Urinary bladder (tissue), 3 donors: ENCODE measurements at regions not wholly inside any gene's neighbourhood (a gene's known extent, or its start where the extent isn't known, plus 50 kb on each side); places are given as distances from the start of the nearest gene placed in this dataset.

ENCODE experiments used
- DNase-seq: peaks from one replicate; pipeline ENCODE4 v3.0.0-alpha.2; 2015; ENCODE audit errors: extremely low spot score
- H3K27ac ChIP-seq: one replicate; pipeline ENCODE4 v1.5.1; 2013; ENCODE audit warnings: low read depth, mild to moderate bottlenecking, moderate library complexity
- H3K36me3 ChIP-seq: one replicate; pipeline ENCODE4 v1.6.1; 2013; ENCODE audit warnings: mild to moderate bottlenecking, moderate library complexity; ENCODE audit not compliant: insufficient read depth
- H3K4me1 ChIP-seq: one replicate; pipeline ENCODE4 v1.6.1; 2013; ENCODE audit warnings: mild to moderate bottlenecking, moderate library complexity; ENCODE audit not compliant: insufficient read depth
- H3K4me3 ChIP-seq: one replicate; pipeline ENCODE4 v1.5.1; 2013; ENCODE audit warnings: low read depth, low read length
- WGBS: extraction: QIAGEN DNeasy Blood & Tissue Kit; methylation state at CpG from one replicate; pipeline ENCODE4 v1.1.7; 2013; 5-methylcytosine and 5-hydroxymethylcytosine counted together
- donor health status: healthy with polysubstance abuse.
- donor health status: healthy.

DNA sequence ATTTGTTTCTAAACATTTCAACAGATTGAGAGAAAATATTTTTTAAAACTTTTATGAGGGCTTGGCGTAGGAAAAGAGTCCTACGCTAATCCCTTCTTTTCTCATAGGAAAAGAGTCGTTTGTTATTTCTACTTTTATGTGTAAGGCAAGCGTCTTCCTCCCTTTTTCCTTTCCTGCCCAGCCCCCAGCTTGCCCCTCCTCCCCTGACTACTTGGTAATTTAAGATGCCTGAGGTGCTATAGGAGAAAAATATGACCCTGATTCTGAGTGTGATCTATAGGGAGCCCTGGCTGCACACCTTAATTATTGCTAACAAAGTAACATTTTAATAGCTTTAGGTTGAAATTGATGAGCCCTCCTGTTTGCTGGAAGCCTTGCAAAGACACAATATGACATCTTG lies 373.6 kb downstream of the PBX1 start:
- no peak for DNase-seq
- Histone ChIP-seq H3K27ac (no peak overlapping the region), H3K4me1 (no peaks in the 10 kb centered on the region), H3K36me3 (no peaks in the 10 kb centered on the region), H3K4me3 (no peak overlapping the region)
- WGBS, result 45% methylated on average over 4 of the region's 4 CpGs

DNA sequence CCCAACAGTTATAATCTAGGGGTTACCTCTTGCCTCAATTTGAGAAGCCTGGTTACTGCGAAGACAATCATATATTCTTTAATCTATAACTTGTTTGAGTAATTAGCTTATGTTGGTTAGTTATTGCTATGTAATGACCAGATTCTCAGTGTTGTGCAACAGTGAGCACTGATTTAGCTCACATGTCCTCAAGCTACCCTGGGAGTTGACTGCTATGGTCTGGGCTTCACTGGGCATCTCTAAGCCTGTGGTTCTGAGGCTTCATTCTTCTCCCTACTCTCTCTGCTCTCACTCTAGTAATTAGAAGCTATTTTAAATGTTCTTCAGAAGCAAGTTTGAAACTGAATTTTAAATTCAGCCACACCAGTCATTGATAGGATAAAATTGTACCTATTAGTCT lies 371.8 kb downstream of the PBX1 start:
- Histone ChIP-seq H3K4me1 (no peaks in the 10 kb centered on the region), H3K27ac (no peak overlapping the region)
- WGBS, result 95% methylated on average over 1 of the region's 1 CpG

DNA sequence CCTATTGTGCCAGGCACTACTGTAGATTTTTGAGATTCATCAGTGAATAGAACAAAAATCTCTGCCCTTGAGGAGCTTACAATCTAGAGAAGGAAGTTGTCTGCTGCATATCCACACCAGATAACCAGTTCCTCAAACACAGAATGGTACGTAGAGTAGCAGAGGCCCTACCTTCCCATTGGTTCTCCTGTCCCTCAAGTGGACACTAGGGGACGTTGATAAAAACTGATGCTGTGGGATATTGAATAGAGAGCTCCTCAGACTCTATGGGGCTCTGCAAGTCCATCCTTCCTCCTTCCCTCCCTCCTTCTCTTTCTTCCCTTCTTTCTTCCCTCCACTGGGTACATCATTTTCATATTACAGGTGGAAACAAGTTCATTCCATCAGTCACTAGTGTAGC lies 371.3 kb downstream of the PBX1 start:
- DNase-seq, result no peak
- no peak overlapping the region for H3K4me3 ChIP-seq
- 87% methylated on average over 2 of the region's 2 CpGs for WGBS
- no peaks in the 10 kb centered on the region for H3K36me3 ChIP-seq
- no peak overlapping the region for H3K27ac ChIP-seq
- no peaks in the 10 kb centered on the region for H3K4me1 ChIP-seq

More for the DNA sequence above, 371.8 kb downstream of the PBX1 start:
- no peak overlapping the region for H3K4me3 ChIP-seq
- no peaks in the 10 kb centered on the region for H3K36me3 ChIP-seq
- DNase-seq, result no peak

DNA sequence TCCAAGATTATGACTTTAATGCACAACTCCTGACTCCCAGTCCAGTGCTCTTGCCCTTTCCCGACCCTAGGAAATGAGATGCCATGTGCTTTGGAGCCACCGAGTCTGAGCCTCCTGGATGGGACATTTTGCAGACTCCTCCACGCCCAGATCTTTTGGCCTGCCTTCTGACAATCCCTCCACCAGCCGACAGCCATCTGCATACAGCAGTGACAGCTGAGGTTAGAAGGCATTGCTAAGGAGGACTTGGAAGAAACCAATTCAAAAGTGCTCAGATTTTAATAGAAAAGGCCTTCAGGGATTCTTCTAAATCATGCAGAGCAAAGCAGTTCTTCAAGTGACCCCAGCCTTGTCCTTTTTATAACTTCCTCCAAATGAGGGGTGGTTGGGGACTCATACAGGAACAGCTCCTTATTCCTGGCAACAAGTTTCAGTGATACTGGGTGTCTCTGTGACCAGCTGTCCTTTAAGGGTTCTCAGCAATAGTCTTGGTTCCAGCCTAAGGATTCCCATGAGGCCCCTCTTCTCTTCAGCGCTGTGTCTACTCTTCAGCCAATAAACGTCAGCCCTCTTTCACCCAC lies 369.3 kb downstream of the PBX1 start:
- no peak for DNase-seq
- Histone ChIP-seq H3K4me3 (no peak overlapping the region), H3K27ac (no peak overlapping the region), H3K36me3 (no peaks in the 10 kb centered on the region), H3K4me1 (no peaks in the 10 kb centered on the region)
- WGBS, result 64% methylated on average over 6 of the region's 6 CpGs

DNA sequence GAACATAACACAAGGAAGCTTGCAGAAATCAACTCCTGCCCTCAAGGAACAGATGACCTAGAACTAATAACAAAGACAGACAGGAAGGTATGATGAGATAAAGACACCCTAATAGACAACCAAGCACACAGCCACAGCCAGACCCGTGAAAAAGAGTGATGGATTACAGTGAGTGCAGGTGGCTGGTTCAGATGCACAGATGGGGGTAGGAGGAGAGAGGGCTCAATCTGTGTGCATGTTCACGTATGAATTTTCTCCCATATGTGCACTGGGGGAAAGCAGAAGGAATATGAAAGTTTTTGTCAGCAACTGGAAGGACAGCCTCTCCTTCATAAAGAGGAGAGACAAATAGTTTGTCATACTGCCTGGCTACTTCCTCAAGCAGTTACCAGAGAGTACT lies 367.1 kb downstream of the PBX1 start:
- Histone ChIP-seq H3K36me3 (no peaks in the 10 kb centered on the region), H3K4me3 (no peak overlapping the region), H3K27ac (no peak overlapping the region), H3K4me1 (no peaks in the 10 kb centered on the region)
- DNase-seq, result no peak
- 75% methylated on average over 2 of the region's 2 CpGs for WGBS

DNA sequence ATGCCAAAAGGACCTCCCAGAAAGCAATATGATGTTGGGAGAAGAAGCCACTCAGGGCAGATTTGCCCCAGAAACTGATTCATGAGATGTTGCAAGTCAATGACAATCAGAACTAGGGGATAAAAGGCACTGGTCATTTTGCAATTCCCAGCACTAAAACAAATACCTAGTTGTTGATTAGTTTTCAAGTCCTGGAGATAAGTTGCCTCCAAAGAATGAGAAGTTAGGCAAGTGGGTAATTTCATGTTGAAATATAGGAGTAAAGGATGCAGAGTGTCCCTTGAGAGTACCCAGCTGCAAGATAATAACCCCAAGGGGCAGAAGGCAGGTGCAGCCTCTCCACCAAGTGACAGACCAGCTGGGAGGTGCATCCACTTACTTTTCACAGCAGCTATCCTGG lies 363.6 kb downstream of the PBX1 start:
- no peaks in the 10 kb centered on the region for H3K36me3 ChIP-seq
- DNase-seq, result no peak
- no peak overlapping the region for H3K27ac ChIP-seq

DNA sequence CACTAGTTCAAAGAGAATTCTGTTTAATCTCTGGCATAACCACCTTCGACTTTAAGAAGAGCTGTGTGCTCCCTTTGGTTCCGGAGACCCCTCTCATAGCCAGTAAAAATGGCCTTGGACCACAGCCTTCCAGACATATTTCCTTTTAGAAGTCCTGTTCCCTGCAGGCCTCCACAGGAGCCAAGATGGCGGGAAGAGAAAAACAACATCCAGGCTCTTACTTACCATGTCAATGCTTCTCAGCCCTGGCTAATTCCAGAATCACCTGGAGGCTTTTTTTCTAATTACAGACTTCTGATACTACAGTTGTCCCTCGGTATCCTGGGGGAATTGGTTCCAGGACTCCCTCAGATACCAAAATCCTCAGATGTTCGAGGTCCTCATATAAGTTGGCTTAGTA lies 362.5 kb downstream of the PBX1 start:
- H3K4me3 ChIP-seq, result no peak overlapping the region
- 93% methylated on average over 5 of the region's 5 CpGs for WGBS

More for the DNA sequence above, 363.6 kb downstream of the PBX1 start:
- H3K4me3 ChIP-seq, result no peak overlapping the region
- no peaks in the 10 kb centered on the region for H3K4me1 ChIP-seq

DNA sequence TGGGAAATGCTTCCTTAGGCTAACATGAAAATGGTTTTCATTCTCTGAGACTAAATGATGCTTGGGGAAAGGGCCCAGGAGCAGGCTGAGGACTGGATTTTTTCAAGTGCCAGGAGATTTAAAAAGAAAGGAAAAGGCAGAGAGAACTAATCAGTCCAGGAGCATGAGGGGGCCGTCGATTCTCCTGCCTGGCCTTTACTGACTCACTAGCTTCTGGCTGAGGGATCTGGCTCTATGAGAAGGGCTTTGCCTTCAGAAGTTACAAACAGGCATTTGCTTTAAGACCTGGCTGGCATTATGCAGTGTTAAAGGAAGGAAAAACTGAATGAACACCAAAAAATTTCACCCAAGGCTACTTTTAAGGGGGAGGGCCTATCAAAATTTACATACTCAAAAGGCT lies 359.2 kb downstream of the PBX1 start:
- 40% methylated on average over 2 of the region's 2 CpGs for WGBS
- no peak for DNase-seq
- H3K4me3 ChIP-seq, result no peak overlapping the region
- no peak overlapping the region for H3K27ac ChIP-seq
- H3K4me1 ChIP-seq, result no peaks in the 10 kb centered on the region
- H3K36me3 ChIP-seq, result no peaks in the 10 kb centered on the region

More for the DNA sequence above, 362.5 kb downstream of the PBX1 start:
- DNase-seq, result no peak
- H3K27ac ChIP-seq, result no peak overlapping the region
- H3K4me1 ChIP-seq, result no peaks in the 10 kb centered on the region
- H3K36me3 ChIP-seq, result no peaks in the 10 kb centered on the region

DNA sequence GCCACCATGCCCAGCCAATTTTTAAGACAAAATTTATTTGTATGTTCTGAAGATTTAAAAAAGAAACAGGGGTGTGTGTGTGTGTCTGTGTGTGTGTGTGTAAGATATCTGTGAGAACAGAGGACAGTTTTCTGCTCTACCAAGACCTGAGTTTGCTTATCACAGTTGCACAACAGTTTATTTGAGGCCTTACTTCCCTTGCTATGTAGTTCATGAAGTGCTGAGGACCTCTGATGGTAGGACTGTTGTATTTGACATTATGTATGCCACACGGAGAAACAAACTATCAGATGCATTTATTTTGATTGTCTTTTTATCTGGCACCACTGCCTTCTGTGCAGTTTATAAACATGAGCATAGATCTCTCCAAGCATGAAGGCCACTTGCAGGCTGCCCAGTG lies 355.2 kb downstream of the PBX1 start:
- DNase-seq, result no peak
- WGBS, result 27% methylated on average over 1 of the region's 1 CpG
- Histone ChIP-seq H3K36me3 (no peaks in the 10 kb centered on the region), H3K4me1 (no peaks in the 10 kb centered on the region), H3K27ac (no peak overlapping the region), H3K4me3 (no peak overlapping the region)

DNA sequence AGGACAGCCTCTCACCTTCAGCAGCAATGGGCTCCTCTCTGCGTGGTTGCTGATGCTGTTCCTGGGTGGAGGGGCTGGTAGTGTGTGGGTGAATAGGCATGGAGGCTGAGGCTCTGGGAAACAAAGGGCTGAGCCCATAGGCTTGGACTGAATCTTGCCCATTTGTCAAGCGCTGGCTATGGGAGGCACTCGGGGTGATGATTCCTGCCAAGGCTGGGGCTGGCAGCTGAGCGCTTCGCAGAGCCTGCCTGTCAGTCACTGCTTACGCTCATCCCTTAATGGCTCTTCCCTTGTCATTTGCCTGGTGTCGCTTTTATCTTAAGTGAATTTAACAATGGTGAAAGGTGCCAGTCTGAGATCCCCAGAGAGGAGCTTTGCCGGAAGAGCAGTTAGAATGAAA lies 353.3 kb downstream of the PBX1 start:
- WGBS, result 93% methylated on average over 8 of the region's 8 CpGs

DNA sequence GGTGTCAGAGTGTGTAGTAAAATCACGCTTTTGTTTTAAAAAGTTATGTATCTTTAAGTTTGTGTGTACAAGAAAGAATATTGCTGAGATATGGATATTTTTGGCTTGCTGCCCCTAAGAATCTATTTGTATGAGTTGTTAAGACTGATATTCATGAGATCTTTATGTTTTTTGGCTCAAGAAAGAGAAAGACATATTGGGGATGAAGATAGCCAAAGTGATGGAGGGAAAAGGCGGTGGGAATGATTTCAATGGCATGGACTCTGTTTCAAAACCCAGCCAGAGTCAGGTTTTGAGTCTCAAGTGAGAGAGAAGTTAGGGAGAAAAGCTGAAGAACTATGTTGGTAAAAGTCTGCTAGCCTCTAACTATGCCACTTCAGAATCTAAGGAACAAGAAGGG lies 351.7 kb downstream of the PBX1 start:
- Histone ChIP-seq H3K27ac (no peak overlapping the region), H3K4me3 (no peak overlapping the region), H3K4me1 (no peaks in the 10 kb centered on the region), H3K36me3 (no peaks in the 10 kb centered on the region)
- DNase-seq, result no peak
- 96% methylated on average over 2 of the region's 2 CpGs for WGBS

More for the DNA sequence above, 353.3 kb downstream of the PBX1 start:
- DNase-seq, result no peak
- Histone ChIP-seq H3K4me3 (no peak overlapping the region), H3K36me3 (no peaks in the 10 kb centered on the region), H3K27ac (no peak overlapping the region), H3K4me1 (no peaks in the 10 kb centered on the region)

DNA sequence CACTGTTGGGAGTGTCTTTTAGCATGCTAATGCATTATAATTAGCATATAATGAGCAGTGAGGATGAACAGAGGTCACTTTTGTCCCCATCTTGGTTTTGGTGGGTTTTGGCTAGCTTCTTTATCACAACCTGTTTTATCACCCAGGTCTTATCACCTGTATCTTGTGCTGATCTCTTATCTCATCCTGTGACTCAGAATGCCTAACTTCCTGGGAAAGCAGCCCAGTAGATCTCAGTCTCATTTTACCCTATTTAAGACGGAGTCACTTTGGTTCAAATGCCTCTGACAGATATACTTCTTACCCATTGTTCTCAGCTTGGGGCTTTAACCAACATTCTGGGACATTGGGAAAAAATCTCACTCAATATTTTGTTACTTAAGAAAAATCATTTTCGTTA lies 348.7 kb downstream of the PBX1 start:
- H3K27ac ChIP-seq, result no peak overlapping the region
- DNase-seq, result no peak
- 62% methylated on average over 2 of the region's 2 CpGs for WGBS
- no peaks in the 10 kb centered on the region for H3K4me1 ChIP-seq
- H3K36me3 ChIP-seq, result no peaks in the 10 kb centered on the region
- H3K4me3 ChIP-seq, result no peak overlapping the region

DNA sequence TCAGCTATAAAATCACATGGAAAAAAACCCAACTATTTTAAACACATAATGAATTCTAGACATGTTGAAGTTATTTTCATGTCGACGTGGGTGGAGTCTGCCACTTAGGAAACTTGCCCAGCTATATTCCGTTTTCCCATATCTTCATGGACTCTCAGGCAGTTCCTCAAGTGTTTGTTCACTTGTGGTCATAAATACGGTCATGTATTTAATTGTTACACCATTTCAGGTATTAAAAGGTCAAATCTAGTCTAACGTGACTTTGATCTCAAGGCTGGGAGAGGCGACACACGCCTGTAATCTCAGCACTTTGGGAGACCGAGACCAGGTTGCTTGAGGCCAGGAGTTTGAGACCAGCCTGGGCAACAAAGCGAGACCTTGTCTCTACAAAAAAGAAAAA lies 346.9 kb downstream of the PBX1 start:
- Histone ChIP-seq H3K4me1 (no peaks in the 10 kb centered on the region), H3K36me3 (no peaks in the 10 kb centered on the region), H3K27ac (no peak overlapping the region), H3K4me3 (no peak overlapping the region)
- DNase-seq, result no peak
- WGBS, result 84% methylated on average over 9 of the region's 9 CpGs

DNA sequence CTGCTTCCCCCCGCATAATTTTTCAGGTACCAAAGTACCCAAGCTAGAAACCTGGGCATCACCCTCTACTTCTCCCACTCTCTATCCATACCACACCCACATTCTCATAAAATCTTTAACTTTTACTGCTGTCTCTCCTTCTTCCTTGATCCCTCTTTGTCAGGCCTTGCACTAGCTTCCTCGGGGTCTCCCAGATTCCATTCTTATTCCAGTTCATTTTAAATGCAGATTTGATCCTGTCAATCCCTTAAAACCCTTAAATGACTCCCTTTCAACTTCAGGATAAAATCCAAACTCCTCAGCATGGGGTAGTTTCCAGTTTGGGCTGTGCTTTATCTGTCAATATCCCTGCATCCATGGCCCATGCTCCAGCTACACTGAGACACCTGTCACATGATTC lies 343.5 kb downstream of the PBX1 start:
- no peak for DNase-seq
- WGBS, result 77% methylated on average over 2 of the region's 2 CpGs
- no peaks in the 10 kb centered on the region for H3K4me1 ChIP-seq

More for the DNA sequence above, 343.5 kb downstream of the PBX1 start:
- no peak overlapping the region for H3K4me3 ChIP-seq
- no peaks in the 10 kb centered on the region for H3K36me3 ChIP-seq
- H3K27ac ChIP-seq, result no peak overlapping the region
